ENCODE measurements at regions not wholly inside any gene's neighbourhood (a gene's known extent, or its start where the extent isn't known, plus 50 kb on each side); places are given as distances from the start of the nearest gene placed in this dataset.
"Not testable (repeated sequence)": the region's sequence is repeated elsewhere in the genome, so short reads cannot be mapped to it uniquely, and the experiment has no call there.

- in situ Hi-C loops (cut with MboI; ENCODE audit: low sequenced_read_pairs), result no loop called here
Measured at GRCh38 chr5:57734296-57734695, 251.7 kb upstream of the ACTBL2 start.

DNA sequence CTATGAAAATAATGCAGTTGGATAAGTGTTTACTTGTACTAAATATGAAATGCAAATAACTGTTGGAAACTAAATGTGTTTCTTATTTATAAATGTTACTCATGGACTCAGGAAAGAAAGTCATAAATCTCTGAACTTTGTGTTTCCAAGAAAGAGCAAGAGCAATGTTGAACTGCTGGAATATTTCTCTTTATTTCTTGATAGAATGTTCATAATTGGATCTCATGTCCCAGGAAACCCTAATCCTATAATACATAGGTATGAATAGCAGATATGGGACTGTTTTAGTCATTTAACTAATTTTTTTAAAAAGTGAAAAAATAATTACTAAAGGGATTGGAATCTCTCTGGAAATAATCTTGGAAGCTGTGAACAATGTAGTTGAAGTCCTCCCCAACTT lies 245.0 kb upstream of the ACTBL2 start:
- in situ Hi-C loops (cut with MboI; ENCODE audit: low sequenced_read_pairs), result no loop called here

- in situ Hi-C loops (cut with MboI; ENCODE audit: low sequenced_read_pairs), result no loop called here
Measured at GRCh38 chr5:57725658-57726504, 243.3 kb upstream of the ACTBL2 start.

- in situ Hi-C loops (cut with MboI; ENCODE audit: low sequenced_read_pairs), result no loop called here
Measured at GRCh38 chr5:57724836-57725235, 242.2 kb upstream of the ACTBL2 start.

GRCh38 chr5:57721226-57721625 lies 238.6 kb upstream of the ACTBL2 start:
- in situ Hi-C loops (cut with MboI; ENCODE audit: low sequenced_read_pairs), result no loop called here

DNA sequence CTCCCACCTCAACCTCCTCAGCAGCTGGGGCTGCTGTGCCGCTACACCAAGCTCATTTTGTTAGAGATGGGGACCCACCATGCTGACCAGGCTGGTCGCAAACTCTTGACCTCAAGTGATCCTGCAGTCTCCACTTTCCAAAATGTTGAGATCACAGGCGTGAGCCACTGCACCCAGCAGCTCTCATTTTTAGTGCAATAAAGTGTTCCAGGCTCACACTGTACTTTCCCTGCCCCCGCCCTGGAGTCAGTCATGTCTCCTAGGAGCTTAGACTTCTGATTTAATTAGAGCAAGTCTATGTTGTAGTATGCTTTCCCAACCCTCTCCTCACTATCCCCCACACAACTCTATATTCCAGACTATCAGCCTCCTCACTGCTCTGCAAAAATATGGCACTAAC lies 238.0 kb upstream of the ACTBL2 start:
- in situ Hi-C loops (cut with MboI; ENCODE audit: low sequenced_read_pairs), result no loop called here

DNA sequence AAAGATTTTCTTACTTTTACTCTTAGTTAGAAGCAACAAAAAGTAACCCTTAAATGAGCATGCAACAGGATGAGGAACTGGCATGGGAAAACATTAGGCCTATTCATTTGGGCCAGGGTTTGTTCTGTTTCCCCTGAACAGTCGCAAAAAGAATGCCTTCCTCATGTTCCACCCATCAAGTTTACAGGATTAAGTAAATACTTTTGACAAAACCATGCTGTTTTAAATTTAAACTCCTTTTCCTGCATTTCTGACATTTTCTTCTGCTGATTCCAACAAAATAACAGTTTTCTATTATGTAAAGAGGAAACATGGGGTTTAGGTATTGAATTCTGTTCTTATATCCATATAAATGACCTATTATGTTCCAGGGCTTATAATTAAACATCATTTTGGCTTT lies 236.6 kb upstream of the ACTBL2 start:
- in situ Hi-C loops (cut with MboI; ENCODE audit: low sequenced_read_pairs), result no loop called here

DNA sequence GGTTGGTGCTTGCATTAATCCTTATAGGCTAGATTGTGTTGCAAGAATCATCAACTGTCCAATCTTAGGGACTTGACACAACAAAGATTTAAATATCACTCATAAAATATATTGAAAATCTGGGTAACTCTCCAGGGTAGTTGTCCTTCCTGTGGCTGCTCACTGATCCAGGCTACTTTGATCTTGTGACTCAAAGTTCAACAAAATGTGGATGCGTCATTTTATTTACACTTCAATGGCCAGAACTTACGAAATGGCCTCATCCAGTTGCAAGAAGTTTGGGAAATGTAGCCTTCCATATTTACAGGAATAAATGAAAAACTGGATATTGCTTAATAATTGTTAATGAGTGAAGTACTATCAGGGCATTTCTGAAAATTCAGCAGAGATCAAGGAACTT lies 235.5 kb upstream of the ACTBL2 start:
- in situ Hi-C loops (cut with MboI; ENCODE audit: low sequenced_read_pairs), result no loop called here

GRCh38 chr5:57717555-57717954 lies 234.9 kb upstream of the ACTBL2 start:
- in situ Hi-C loops (cut with MboI; ENCODE audit: low sequenced_read_pairs), result no loop called here

DNA sequence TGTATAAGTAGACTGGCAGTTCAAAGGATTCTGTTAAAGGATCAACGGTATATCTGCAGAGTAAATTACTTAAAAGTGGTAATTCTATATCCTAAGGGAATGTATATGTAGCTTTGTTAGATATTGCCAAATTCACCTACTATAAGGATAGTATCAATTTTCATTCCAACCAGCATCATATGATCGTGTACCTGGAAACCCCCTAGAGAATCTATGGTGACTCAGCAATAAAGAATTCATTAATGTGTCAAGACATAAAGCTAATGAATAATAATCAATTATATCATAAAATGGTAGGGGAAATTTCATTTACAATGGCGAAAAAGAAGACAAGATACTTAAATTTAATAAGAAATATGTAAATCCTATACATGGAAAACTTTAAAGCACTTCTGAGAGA lies 234.1 kb upstream of the ACTBL2 start:
- in situ Hi-C loops (cut with MboI; ENCODE audit: low sequenced_read_pairs), result no loop called here

GRCh38 chr5:57715296-57715695 lies 232.7 kb upstream of the ACTBL2 start:
- in situ Hi-C loops (cut with MboI; ENCODE audit: low sequenced_read_pairs), result no loop called here

GRCh38 chr5:57713535-57713934 lies 230.9 kb upstream of the ACTBL2 start:
- in situ Hi-C loops (cut with MboI; ENCODE audit: low sequenced_read_pairs), result not testable (repeated sequence)

GRCh38 chr5:57711946-57712345 lies 229.3 kb upstream of the ACTBL2 start:
- in situ Hi-C loops (cut with MboI; ENCODE audit: low sequenced_read_pairs), result no loop called here

DNA sequence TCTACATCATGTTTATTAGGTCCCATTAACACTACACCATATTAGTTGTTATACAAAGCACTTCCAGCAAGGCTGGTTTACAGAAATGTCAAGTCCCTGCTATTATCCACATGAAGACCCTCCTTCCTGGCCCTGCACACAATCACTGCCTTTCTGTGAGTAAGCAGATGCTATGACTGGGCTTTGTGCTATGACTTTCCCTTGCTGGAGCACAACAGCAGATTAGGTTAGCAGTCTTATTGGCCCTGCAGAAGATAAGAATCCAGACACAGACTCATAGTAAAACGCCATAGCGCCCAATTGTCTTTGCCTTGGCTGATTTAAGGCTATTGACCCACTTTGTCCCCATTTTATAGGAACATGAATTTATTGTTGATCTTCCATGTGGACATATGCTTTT lies 228.9 kb upstream of the ACTBL2 start:
- in situ Hi-C loops (cut with MboI; ENCODE audit: low sequenced_read_pairs), result no loop called here

- in situ Hi-C loops (cut with MboI; ENCODE audit: low sequenced_read_pairs), result no loop called here
Measured at GRCh38 chr5:57710126-57710525, 227.5 kb upstream of the ACTBL2 start.

GRCh38 chr5:57705769-57706168 lies 223.2 kb upstream of the ACTBL2 start:
- in situ Hi-C loops (cut with MboI; ENCODE audit: low sequenced_read_pairs), result no loop called here

DNA sequence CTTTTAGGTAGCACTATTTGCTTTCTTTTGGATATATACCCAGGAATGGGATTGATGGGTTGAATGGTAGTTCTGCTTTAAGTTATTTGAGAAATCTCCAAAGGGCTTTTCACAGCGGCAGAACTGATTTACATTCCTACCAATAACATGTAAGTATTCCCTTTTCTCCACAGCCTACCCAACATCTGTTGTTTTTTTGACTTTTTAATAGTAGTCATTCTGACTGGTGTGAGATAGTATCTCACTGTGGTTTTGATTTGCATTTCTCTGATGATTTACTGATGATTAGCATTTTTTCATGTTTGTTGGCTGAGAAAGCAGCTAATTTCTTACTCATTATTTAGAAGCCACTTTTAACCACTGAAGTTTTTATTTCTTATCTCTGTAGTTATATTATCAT lies 221.1 kb upstream of the ACTBL2 start:
- in situ Hi-C loops (cut with MboI; ENCODE audit: low sequenced_read_pairs), result no loop called here

DNA sequence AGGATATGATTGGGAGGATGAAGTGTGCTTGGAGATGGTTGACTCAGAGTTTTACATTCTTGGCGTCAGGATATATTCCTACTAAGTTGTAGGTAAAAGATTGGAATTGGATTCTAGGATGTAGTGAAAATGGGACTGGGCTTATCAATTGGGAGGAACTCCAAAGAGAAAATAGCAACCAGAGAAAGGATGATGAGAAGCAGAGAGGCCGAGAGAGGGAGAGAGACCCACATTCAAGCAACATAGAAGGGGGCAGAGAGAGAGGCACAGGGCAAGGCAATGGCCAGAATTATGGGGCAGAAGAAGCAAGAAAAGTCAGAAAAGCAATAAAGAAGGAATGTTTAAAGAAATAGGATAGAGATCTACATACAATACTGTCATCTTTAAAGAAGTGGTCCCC lies 217.9 kb upstream of the ACTBL2 start:
- in situ Hi-C loops (cut with MboI; ENCODE audit: low sequenced_read_pairs), result no loop called here

GRCh38 chr5:57700072-57700471 lies 217.5 kb upstream of the ACTBL2 start:
- in situ Hi-C loops (cut with MboI; ENCODE audit: low sequenced_read_pairs), result no loop called here

DNA sequence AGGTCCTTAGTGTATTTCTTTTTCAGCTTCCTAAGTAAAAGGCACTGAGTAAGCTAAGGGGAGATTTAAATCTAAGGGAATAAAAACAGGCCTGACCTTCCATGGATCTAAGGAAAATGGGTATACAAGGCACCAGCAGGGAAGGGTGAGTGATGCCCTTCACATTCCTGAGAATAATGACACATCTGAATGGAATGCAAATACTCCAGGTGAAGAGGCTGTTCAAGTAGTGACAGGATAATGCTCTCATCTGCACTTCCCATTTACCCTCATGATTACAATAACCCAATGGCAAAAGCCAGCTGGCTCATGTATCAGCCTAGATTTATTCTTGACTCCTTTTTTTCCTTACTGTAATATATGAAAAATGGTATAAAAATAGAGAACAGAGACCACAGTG lies 216.2 kb upstream of the ACTBL2 start:
- in situ Hi-C loops (cut with MboI; ENCODE audit: low sequenced_read_pairs), result no loop called here

GRCh38 chr5:57698086-57698485 lies 215.5 kb upstream of the ACTBL2 start:
- in situ Hi-C loops (cut with MboI; ENCODE audit: low sequenced_read_pairs), result no loop called here

DNA sequence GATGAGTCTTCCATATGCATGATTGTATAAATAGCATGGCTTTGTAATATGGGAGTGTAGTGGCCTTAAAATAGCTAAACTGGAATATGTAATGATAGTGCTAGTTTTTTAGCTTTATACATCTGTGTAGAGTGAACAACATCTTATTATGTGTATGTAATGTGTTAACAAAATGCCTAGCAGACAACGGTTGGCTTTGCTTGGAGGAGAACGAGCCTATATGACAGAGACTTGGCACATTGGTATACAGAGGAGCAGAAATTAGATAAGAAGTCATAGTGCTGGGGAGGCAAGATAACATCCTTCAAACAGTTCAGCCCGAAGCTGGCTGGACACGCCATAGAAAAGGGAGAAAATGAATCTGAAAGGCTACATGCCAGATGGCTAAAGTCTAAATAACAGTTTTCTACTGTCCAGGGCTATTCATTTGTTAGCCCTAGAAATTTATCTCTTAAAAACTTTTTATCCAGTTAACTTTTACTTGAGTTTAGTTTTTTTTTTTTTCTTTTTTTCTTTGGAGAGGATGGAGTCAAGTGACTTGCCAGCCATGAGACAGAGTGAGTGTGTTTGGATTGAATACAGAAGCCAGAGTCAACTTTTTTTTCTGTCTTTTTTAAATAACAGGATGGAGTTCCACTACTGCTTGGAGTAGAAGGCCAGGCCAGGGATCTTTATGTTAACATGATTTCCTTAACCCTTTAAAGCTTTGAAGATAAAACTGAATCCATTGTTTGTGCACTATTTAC lies 214.4 kb upstream of the ACTBL2 start:
- in situ Hi-C loops (cut with MboI; ENCODE audit: low sequenced_read_pairs), result no loop called here

Measured in hTERT RPE-1 (cell line).